Skeletal muscle cell (primary cell): ENCODE measurements at regions not wholly inside any gene's neighbourhood (a gene's known extent, or its start where the extent isn't known, plus 50 kb on each side); places are given as distances from the start of the nearest gene placed in this dataset.

ENCODE experiments used
- DNase-seq: peaks from one replicate; pipeline ENCODE4 v3.0.0-alpha.2; 2010; ENCODE audit warnings: low read depth
- H3K4me3 ChIP-seq: 2 replicates; pipeline ENCODE4 v1.5.1; 2011; ENCODE audit warnings: low read depth, mild to moderate bottlenecking, control low read depth, low read length, moderate library complexity

- no peak for DNase-seq
- H3K4me3 ChIP-seq, result no peak overlapping the region
Observed at GRCh38 chr11:13862845-13863392, 99.6 kb upstream of the SPON1 start.

DNA sequence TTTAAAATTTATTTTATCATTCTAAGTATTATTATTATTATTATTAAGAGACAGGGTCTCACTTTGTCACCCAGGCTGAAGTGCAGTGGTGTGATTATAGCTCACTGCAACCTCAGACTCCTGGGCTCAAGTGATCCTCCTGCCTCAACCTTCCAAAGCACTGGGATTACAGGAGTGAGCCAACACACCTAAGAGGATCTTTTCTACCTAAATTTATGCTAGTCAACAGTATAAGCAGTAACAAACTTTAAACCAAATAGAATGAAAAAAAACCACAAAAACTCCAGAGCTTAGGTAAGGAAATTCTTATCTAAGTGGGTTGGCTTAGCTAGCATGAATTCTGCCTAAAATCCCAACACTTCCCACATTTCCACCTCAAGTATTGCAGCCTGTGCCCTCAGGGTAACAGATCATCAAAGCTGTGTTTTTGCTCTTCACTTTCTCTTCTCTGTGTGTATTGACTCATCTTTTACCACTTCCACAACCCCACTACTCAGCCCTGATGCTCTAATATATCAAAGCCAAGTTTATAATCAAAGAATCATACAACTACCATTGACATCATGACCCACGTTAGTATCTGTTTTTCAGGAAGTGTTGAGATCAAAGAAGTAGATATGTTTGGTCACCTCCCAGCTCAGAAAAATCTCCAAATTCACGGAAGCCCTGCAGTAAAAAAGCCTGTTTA, 93.7 kb upstream of the SPON1 start:
- H3K4me3 ChIP-seq, result no peak overlapping the region
- no peak for DNase-seq

GRCh38 chr11:13869398-13869886, 93.1 kb upstream of the SPON1 start:
- no peak for DNase-seq
- no peak overlapping the region for H3K4me3 ChIP-seq

- H3K4me3 ChIP-seq, result no peak overlapping the region
- DNase-seq, result no peak
Observed at GRCh38 chr11:13874597-13874996, 87.9 kb upstream of the SPON1 start.

- DNase-seq, result no peak
Observed at GRCh38 chr11:13875643-13876042, 86.9 kb upstream of the SPON1 start.

DNA sequence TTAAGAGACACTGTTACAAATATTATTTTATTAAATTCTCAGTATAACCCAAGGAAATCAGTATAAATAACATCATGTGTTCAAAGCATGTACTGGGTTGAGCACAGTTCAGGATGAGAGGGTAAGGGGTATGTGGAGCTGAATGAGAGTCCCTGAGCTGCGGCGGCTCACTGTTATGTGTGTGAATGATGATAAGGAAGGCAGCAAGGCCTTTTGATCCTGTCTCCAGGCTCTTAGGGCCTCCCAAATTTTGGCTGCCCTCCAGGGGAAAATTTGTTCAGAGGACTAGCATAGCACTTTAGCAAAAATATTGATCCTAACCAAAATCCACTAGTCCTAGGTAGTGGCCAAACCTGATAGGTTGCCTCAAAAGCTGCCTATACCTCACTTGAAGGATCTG, 86.1 kb upstream of the SPON1 start:
- DNase-seq, result no peak

More at GRCh38 chr11:13875643-13876042, 86.9 kb upstream of the SPON1 start:
- H3K4me3 ChIP-seq, result no peak overlapping the region

GRCh38 chr11:13878077-13878476, 84.4 kb upstream of the SPON1 start:
- H3K4me3 ChIP-seq, result no peak overlapping the region
- DNase-seq, result no peak

More for the DNA sequence above, 86.1 kb upstream of the SPON1 start:
- no peak overlapping the region for H3K4me3 ChIP-seq

GRCh38 chr11:13880634-13881033, 81.9 kb upstream of the SPON1 start:
- H3K4me3 ChIP-seq, result no peak overlapping the region
- DNase-seq, result no peak

- no peak for DNase-seq
- no peak overlapping the region for H3K4me3 ChIP-seq
Observed at GRCh38 chr11:13881226-13881905, 81.2 kb upstream of the SPON1 start.

DNA sequence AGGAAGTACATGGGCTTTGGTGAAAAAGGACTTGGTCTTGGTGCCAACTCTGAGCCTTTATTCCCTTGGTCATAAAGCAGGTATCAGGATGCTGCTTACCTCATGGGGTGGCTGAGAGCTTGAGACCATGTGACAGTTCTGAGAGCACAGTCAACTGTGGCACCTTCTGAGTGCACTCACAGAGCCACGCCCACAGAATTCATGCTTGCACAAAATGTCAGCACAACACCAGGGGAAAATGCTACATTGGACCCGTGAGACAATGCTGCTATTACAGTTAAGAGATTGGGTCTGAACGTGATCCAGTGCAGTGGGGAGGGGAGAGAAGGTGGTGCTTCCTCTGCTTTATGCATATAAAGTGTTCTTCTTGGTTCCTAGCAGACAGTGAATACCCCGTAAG, 79.5 kb upstream of the SPON1 start:
- DNase-seq, result no peak
- H3K4me3 ChIP-seq, result no peak overlapping the region

- DNase-seq, result no peak
- H3K4me3 ChIP-seq, result no peak overlapping the region
Observed at GRCh38 chr11:13883589-13883988, 78.9 kb upstream of the SPON1 start.

GRCh38 chr11:13884158-13884799, 78.2 kb upstream of the SPON1 start:
- no peak overlapping the region for H3K4me3 ChIP-seq
- DNase-seq, result no peak

GRCh38 chr11:13885083-13885482, 77.4 kb upstream of the SPON1 start:
- no peak overlapping the region for H3K4me3 ChIP-seq
- no peak for DNase-seq

GRCh38 chr11:13889552-13890249, 72.8 kb upstream of the SPON1 start:
- no peak overlapping the region for H3K4me3 ChIP-seq
- no peak for DNase-seq

- DNase-seq, result no peak
- H3K4me3 ChIP-seq, result no peak overlapping the region
Observed at GRCh38 chr11:13891911-13892310, 70.6 kb upstream of the SPON1 start.

- no peak for DNase-seq
- H3K4me3 ChIP-seq, result no peak overlapping the region
Observed at GRCh38 chr11:13896175-13896980, 66.1 kb upstream of the SPON1 start.

DNA sequence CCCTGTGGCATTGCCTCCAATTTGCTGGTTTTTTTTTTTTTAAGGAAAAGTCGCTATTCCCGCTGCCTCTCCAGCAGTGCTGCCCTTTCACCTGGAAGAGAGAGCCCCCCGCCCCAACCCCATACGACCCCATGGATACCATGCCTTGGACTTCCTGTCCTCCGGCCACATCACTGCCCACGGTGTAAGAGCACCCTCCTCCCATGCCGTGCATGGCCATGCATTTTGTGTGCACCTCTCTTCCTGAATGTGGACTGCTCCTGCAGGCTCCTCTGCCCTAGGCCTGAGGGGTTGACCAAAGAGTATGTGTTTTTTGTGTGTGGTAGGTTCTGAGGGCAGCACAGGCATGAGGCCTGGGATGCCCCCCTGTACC, 65.6 kb upstream of the SPON1 start:
- no peak for DNase-seq
- H3K4me3 ChIP-seq, result no peak overlapping the region

GRCh38 chr11:13897646-13898276, 64.8 kb upstream of the SPON1 start:
- no peak for DNase-seq
- H3K4me3 ChIP-seq, result no peak overlapping the region

GRCh38 chr11:13899603-13900002, 62.9 kb upstream of the SPON1 start:
- no peak overlapping the region for H3K4me3 ChIP-seq
- no peak for DNase-seq
